ENCODE measurements at regions not wholly inside any gene's neighbourhood (a gene's known extent, or its start where the extent isn't known, plus 50 kb on each side); places are given as distances from the start of the nearest gene placed in this dataset.

DNA sequence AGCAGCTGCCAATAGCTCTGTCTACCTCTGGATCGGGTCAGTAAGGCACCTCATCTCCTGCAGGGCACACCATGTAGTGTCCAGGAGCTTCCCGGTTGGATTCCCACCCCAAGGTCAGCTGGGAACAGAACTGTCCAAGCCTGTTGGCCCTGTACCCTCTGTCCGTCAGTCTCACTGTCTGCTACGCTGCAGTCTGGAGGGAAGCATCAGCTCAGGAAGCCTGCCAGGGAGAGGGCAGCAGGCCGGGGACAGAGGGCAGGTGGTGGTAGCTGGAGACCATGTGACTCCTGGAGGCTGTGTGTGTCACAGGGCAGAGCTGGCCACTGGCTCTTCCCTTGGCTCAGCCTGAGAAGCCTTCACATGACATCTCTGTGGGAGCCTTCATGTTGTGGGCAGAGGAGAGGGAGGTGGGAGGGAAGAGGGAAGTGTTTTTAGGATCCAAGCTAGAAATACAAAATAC, 134.5 kb downstream of the SEC61B start:
- no peak for TF ChIP-seq EZH2 (IDR thresholded peaks at IDR 0.05; ENCODE audit: borderline replicate concordance, low read length)
- TF ChIP-seq, protein P1, sequence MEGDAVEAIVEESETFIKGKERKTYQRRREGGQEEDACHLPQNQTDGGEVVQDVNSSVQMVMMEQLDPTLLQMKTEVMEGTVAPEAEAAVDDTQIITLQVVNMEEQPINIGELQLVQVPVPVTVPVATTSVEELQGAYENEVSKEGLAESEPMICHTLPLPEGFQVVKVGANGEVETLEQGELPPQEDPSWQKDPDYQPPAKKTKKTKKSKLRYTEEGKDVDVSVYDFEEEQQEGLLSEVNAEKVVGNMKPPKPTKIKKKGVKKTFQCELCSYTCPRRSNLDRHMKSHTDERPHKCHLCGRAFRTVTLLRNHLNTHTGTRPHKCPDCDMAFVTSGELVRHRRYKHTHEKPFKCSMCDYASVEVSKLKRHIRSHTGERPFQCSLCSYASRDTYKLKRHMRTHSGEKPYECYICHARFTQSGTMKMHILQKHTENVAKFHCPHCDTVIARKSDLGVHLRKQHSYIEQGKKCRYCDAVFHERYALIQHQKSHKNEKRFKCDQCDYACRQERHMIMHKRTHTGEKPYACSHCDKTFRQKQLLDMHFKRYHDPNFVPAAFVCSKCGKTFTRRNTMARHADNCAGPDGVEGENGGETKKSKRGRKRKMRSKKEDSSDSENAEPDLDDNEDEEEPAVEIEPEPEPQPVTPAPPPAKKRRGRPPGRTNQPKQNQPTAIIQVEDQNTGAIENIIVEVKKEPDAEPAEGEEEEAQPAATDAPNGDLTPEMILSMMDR (IDR thresholded peaks at IDR 0.05; ENCODE audit: low read length): no peak
- no peak overlapping the region for H3K4me3 ChIP-seq (ENCODE audit: low read depth, low read length, poor library complexity, severe bottlenecking)
- H3K27ac ChIP-seq (ENCODE audit: low read depth, low read length, poor library complexity, severe bottlenecking): no peak overlapping the region
- H3K4me2 ChIP-seq (ENCODE audit: low read length): no peak overlapping the region
- H3K9ac ChIP-seq (ENCODE audit: low read length): no peak overlapping the region
- no peaks in the 10 kb centered on the region for H3K9me3 ChIP-seq (ENCODE audit: low read length)
- H4K20me1 ChIP-seq (ENCODE audit: insufficient read depth, low read length): no peaks in the 10 kb centered on the region
- H3F3A ChIP-seq (ENCODE audit: insufficient read depth, low read length): no peaks in the 10 kb centered on the region
- no peaks in the 10 kb centered on the region for H3K79me2 ChIP-seq (ENCODE audit: insufficient read depth, low read length)
- H2AFZ ChIP-seq (ENCODE audit: low read length): no peak overlapping the region
- H3K36me3 ChIP-seq (ENCODE audit: insufficient read depth, low read length): no peaks in the 10 kb centered on the region
- no peaks in the 10 kb centered on the region for H3K4me1 ChIP-seq (ENCODE audit: insufficient read depth, low read length, severe bottlenecking)
- no peaks in the 10 kb centered on the region for H3K9me2 ChIP-seq (ENCODE audit: low read depth, low read length)
- H3K27me3 ChIP-seq (ENCODE audit: insufficient read depth, low read length): 0 out of 2 replicates have a peak, but pooled peaks cover 5% of the 10 kb centered on the region

DNA sequence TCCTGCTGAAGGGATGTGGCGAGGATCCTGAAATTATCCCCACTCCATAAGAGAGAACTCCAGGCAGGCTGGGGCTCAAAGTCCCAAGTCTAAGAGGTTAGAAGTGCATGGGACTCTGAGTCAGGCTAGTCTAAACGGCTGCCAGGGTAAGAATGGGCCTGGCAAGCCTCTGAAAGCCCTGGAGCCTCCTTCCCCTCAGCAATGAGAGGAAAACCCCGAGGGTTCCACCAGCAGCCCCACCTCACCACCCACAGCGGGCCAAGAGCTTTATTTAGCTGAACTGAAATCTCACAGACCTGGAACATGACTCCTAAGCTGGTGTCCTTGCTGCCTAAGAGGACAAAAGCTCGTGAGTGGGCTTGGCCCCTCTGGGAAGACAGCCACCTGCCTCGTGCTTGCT, 135.5 kb downstream of the SEC61B start:
- no peak overlapping the region for H3K9ac ChIP-seq (ENCODE audit: low read length)
- TF ChIP-seq, protein P1 (IDR thresholded peaks at IDR 0.05; ENCODE audit: low read length): no peak
- TF ChIP-seq EZH2 (IDR thresholded peaks at IDR 0.05; ENCODE audit: borderline replicate concordance, low read length): no peak
- no peak overlapping the region for H3K4me3 ChIP-seq (ENCODE audit: low read depth, low read length, poor library complexity, severe bottlenecking)

DNA sequence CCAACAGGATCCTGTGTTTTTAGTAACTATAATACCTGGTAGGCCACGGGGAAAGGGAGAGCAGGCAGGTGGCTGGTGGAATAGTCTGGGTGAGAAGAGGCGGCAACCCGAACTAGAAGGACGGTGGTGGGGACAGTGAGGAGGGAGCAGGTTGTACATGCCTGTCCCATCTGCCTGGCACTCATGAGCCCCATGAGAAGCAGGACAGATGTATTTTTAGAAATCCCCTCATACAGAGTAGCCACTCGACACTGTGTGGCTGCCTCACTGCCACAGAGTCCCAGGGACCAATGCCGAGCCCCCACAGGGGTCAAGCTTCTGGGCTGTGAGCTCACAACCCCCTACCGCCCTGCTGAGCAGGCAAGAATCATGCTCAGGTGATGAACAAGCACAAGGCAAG, 136.6 kb downstream of the SEC61B start:
- no peak overlapping the region for H3K4me2 ChIP-seq (ENCODE audit: low read length)
- no peaks in the 10 kb centered on the region for H3K79me2 ChIP-seq (ENCODE audit: insufficient read depth, low read length)
- no peaks in the 10 kb centered on the region for H4K20me1 ChIP-seq (ENCODE audit: insufficient read depth, low read length)
- H3K9me2 ChIP-seq (ENCODE audit: low read depth, low read length): no peaks in the 10 kb centered on the region
- TF ChIP-seq, protein P1 (IDR thresholded peaks at IDR 0.05; ENCODE audit: low read length): no peak
- TF ChIP-seq EZH2 (IDR thresholded peaks at IDR 0.05; ENCODE audit: borderline replicate concordance, low read length): no peak
- H3K27ac ChIP-seq (ENCODE audit: low read depth, low read length, poor library complexity, severe bottlenecking): no peak overlapping the region
- no peaks in the 10 kb centered on the region for H3K9me3 ChIP-seq (ENCODE audit: low read length)
- no peak overlapping the region for H3K4me3 ChIP-seq (ENCODE audit: low read depth, low read length, poor library complexity, severe bottlenecking)
- H3K4me1 ChIP-seq (ENCODE audit: insufficient read depth, low read length, severe bottlenecking): no peaks in the 10 kb centered on the region
- H3K27me3 ChIP-seq (ENCODE audit: insufficient read depth, low read length): 0 out of 2 replicates have a peak, but pooled peaks cover 5% of the 10 kb centered on the region
- H3K36me3 ChIP-seq (ENCODE audit: insufficient read depth, low read length): no peaks in the 10 kb centered on the region
- no peak overlapping the region for H2AFZ ChIP-seq (ENCODE audit: low read length)
- H3K9ac ChIP-seq (ENCODE audit: low read length): no peak overlapping the region
- no peaks in the 10 kb centered on the region for H3F3A ChIP-seq (ENCODE audit: insufficient read depth, low read length)

More for the DNA sequence above, 135.5 kb downstream of the SEC61B start:
- Histone ChIP-seq H3K79me2 (ENCODE audit: insufficient read depth, low read length) (no peaks in the 10 kb centered on the region), H3K4me1 (ENCODE audit: insufficient read depth, low read length, severe bottlenecking) (no peaks in the 10 kb centered on the region), H3K27ac (ENCODE audit: low read depth, low read length, poor library complexity, severe bottlenecking) (no peak overlapping the region), H4K20me1 (ENCODE audit: insufficient read depth, low read length) (no peaks in the 10 kb centered on the region), H3K36me3 (ENCODE audit: insufficient read depth, low read length) (no peaks in the 10 kb centered on the region), H3F3A (ENCODE audit: insufficient read depth, low read length) (no peaks in the 10 kb centered on the region), H3K9me3 (ENCODE audit: low read length) (no peaks in the 10 kb centered on the region), H2AFZ (ENCODE audit: low read length) (no peak overlapping the region), H3K27me3 (ENCODE audit: insufficient read depth, low read length) (0 out of 2 replicates have a peak, but pooled peaks cover 5% of the 10 kb centered on the region), H3K9me2 (ENCODE audit: low read depth, low read length) (no peaks in the 10 kb centered on the region), H3K4me2 (ENCODE audit: low read length) (no peak overlapping the region)
